ENCODE measurements at regions not wholly inside any gene's neighbourhood (a gene's known extent, or its start where the extent isn't known, plus 50 kb on each side); places are given as distances from the start of the nearest gene placed in this dataset.

GRCh38 chr2:179376881-179377280 lies 112.2 kb upstream of the SESTD1 start:
- TF ChIP-seq CTCF (conservative IDR thresholded peaks at IDR 0.05; ENCODE audit: low read depth, low read length) (no peak), EZH2 (IDR thresholded peaks at IDR 0.05; ENCODE audit: borderline replicate concordance, low read depth, low read length, poor library complexity, severe bottlenecking) (no peak)
